ENCODE measurements at regions not wholly inside any gene's neighbourhood (a gene's known extent, or its start where the extent isn't known, plus 50 kb on each side); places are given as distances from the start of the nearest gene placed in this dataset.

- no peak overlapping the region for H3K4me3 ChIP-seq (ENCODE audit: low read depth, low read length)
- DNase-seq (ENCODE audit: low read depth), result no peak
- no peak for TF ChIP-seq CTCF (IDR thresholded peaks at IDR 0.05; ENCODE audit: control insufficient read depth, extremely low read depth, insufficient read depth)
Measured at GRCh38 chr14:86091811-86092210, 561.9 kb downstream of the FLRT2 start.

- no peak overlapping the region for H3K4me3 ChIP-seq (ENCODE audit: low read depth, low read length)
- no peak for TF ChIP-seq CTCF (IDR thresholded peaks at IDR 0.05; ENCODE audit: control insufficient read depth, extremely low read depth, insufficient read depth)
- no peak for DNase-seq (ENCODE audit: low read depth)
Measured at GRCh38 chr14:86088156-86088555, 558.2 kb downstream of the FLRT2 start.

GRCh38 chr14:86087377-86087776 lies 557.4 kb downstream of the FLRT2 start:
- no peak overlapping the region for H3K4me3 ChIP-seq (ENCODE audit: low read depth, low read length)
- TF ChIP-seq CTCF (IDR thresholded peaks at IDR 0.05; ENCODE audit: control insufficient read depth, extremely low read depth, insufficient read depth), result no peak
- DNase-seq (ENCODE audit: low read depth), result no peak

- DNase-seq (ENCODE audit: low read depth), result no peak
- TF ChIP-seq CTCF (IDR thresholded peaks at IDR 0.05; ENCODE audit: control insufficient read depth, extremely low read depth, insufficient read depth), result no peak
- no peak overlapping the region for H3K4me3 ChIP-seq (ENCODE audit: low read depth, low read length)
Measured at GRCh38 chr14:86086962-86087361, 557.0 kb downstream of the FLRT2 start.

GRCh38 chr14:86084097-86084496 lies 554.2 kb downstream of the FLRT2 start:
- no peak overlapping the region for H3K4me3 ChIP-seq (ENCODE audit: low read depth, low read length)
- TF ChIP-seq CTCF (IDR thresholded peaks at IDR 0.05; ENCODE audit: control insufficient read depth, extremely low read depth, insufficient read depth), result no peak
- no peak for DNase-seq (ENCODE audit: low read depth)

- no peak for DNase-seq (ENCODE audit: low read depth)
- TF ChIP-seq CTCF (IDR thresholded peaks at IDR 0.05; ENCODE audit: control insufficient read depth, extremely low read depth, insufficient read depth), result no peak
- H3K4me3 ChIP-seq (ENCODE audit: low read depth, low read length), result no peak overlapping the region
Measured at GRCh38 chr14:86083616-86084015, 553.7 kb downstream of the FLRT2 start.

GRCh38 chr14:86072116-86072894 lies 542.4 kb downstream of the FLRT2 start:
- no peak overlapping the region for H3K4me3 ChIP-seq (ENCODE audit: low read depth, low read length)
- DNase-seq (ENCODE audit: low read depth), result no peak
- no peak for TF ChIP-seq CTCF (IDR thresholded peaks at IDR 0.05; ENCODE audit: control insufficient read depth, extremely low read depth, insufficient read depth)
